Non-pigmented ciliary epithelial cell (primary cell): ENCODE measurements at regions not wholly inside any gene's neighbourhood (a gene's known extent, or its start where the extent isn't known, plus 50 kb on each side); places are given as distances from the start of the nearest gene placed in this dataset.

Experiments used
- DNase-seq: peaks from one replicate; pipeline ENCODE4 v3.0.0-alpha.2; 2010; ENCODE audit warnings: low read depth

DNA sequence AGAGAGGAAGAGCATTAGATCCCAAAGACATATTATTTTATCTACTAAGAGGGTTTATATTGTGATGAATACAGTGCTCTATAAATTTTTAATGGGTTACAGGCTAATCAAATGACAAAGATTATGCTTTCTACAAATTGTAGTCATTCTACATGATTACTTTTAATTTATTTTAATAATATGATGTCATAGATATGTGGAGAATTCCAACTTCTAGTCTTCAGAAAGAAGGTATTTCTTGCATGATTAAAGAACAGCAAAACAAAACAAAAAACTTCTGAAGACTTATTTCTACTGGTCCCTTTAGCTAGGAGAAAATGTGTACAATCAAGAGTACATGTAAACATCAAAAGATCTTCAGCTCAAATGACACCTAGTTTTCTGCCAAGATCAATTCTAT, 71.5 kb upstream of the FOXG1 start:
- no peak for DNase-seq

DNA sequence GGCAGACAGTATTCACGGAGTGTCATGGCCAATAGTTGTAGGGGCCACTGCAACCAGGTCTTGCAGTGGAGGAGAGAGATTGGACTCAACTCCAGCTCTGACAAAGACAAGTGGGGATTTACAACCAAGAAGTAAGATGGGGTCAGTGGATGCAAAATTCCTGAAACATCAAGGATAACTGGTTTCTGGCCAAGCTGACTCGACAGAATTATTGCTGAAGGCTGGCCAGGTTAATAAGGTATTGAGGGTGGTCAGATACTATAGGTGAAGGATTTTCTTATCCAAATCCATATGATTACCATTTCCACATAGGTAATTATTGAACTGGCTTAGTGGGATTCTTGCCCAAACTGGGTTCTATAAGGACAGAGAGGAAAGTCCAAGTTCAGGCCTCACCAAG, 64.9 kb upstream of the FOXG1 start:
- DNase-seq, result no peak

DNA sequence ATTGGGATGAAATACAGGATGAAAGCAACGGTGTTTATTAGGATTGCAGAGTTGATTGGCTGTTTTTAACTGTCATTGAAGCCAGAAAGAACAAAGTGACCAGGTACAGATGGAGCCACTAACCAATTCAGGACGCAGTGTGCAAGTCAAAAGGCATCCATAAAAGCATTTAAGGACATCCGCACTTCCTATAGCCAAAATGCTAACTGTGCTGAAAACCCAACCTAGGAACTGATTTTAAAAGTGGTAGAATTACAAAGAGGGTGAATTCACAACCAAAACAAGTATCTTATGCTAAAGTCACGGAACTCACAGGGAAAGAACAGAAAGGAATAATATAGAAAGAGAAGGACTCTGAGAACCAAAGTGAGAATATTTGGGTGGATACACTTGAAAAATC, 63.1 kb upstream of the FOXG1 start:
- DNase-seq, result no peak

DNA sequence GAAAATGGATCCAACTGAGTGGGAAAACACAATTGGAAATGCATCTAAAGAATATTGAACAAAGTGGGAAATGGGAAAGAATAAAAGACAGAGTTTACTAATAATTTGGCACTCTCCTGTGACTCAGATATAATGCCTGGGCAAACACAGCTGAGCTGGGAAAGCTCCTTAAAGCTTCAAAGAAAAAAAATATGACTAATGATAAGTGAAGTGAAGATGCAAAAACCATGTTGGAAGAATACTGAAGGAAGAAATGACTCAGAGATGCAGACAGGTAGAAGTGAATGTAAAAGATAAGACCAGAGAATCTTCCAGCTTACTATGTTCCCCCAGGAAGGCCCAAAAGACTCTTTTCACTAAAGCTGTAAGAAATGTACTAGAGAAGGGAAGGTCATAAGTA, 62.4 kb upstream of the FOXG1 start:
- DNase-seq, result peak; percentile 5

DNA sequence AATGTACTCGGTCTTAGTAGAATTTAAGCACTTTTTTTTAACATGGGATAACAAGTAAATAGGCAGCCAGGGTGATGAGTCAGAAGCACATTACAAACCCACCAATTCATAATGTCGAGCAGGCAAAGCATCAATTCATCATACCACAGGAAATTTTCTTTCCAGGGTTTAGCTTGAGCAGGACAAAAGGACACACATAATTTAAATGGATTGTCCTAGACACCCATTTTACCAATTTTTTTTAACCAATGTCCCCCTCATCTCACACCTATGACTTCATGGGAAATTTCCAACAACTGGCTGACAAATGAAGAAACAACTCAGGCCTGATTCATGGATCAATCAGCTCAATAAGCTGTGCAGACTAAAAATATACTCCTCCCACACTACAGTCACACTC, 58.8 kb upstream of the FOXG1 start:
- peak; percentile 55 for DNase-seq

DNA sequence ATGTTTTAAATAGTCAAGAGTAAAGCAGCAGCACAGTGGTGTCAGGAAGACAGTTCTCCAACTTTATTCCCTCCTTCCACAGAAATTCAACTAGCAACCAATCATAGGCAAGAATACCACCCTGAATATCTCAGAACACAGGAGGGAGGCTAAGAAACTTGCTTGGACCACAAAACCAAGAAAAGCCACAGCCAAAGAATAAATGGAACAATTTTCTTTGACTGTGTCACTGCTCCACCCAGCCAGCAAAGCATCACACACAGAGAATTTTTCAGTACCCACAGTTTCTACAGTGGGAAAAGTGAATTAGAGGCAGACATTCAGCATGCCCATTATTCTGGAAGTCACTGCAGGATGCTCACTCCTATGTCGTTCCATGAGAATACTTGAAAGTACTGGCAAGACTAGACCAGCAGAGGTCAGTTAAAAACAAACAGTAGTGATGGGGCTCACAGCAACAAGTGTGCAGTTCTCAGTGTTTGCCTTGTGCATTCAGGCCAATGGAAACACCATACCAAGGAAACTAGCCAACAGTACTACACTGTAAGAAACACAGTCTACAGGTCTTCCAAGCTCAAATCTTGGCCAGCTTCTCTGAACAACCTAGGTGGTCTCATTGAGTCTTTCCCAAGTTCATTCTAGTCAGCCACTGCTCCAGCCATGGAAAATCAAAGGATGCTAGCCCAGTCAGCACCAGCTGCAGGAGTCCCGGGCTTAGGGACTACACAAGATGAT, 56.8 kb upstream of the FOXG1 start:
- DNase-seq, result no peak
